ENCODE measurements at regions not wholly inside any gene's neighbourhood (a gene's known extent, or its start where the extent isn't known, plus 50 kb on each side); places are given as distances from the start of the nearest gene placed in this dataset.

DNA sequence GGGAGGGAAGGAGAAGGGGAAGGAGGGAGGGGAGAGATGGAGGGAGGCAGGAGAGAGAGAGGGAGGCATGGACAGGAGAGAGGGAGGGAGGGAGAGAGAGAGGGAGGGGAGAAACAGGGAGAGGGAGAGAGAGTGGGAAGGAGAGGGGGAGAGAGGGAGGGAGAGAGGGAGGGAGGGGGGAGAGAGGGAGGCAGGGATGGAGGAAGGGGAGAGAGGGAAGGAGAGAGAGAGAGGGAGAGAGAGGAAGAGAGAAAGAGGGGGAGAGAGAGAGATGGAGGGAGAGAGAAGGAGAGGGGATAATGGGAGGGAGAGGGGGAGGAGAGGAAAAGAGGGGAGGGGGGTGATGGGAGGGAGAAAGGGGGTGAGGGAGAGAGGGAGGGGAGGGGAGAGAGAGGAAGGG, 86.8 kb upstream of the VSTM2B start:
- Histone ChIP-seq H3K9me3 (no peaks in the 10 kb centered on the region), H3K4me3 (no peak overlapping the region), H3K36me3 (no peaks in the 10 kb centered on the region), H3K4me1 (no peaks in the 10 kb centered on the region), H3K27ac (no peak overlapping the region), H3K27me3 (no peaks in the 10 kb centered on the region)
- DNase-seq: no peak
- intact Hi-C loops (cut with DNase I; ENCODE audit: low total_unique reads): no loop called here
- no peak for TF ChIP-seq POLR2A (IDR thresholded peaks at IDR 0.05)
- TF ChIP-seq, protein P1, sequence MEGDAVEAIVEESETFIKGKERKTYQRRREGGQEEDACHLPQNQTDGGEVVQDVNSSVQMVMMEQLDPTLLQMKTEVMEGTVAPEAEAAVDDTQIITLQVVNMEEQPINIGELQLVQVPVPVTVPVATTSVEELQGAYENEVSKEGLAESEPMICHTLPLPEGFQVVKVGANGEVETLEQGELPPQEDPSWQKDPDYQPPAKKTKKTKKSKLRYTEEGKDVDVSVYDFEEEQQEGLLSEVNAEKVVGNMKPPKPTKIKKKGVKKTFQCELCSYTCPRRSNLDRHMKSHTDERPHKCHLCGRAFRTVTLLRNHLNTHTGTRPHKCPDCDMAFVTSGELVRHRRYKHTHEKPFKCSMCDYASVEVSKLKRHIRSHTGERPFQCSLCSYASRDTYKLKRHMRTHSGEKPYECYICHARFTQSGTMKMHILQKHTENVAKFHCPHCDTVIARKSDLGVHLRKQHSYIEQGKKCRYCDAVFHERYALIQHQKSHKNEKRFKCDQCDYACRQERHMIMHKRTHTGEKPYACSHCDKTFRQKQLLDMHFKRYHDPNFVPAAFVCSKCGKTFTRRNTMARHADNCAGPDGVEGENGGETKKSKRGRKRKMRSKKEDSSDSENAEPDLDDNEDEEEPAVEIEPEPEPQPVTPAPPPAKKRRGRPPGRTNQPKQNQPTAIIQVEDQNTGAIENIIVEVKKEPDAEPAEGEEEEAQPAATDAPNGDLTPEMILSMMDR (IDR thresholded peaks at IDR 0.05): no peak

DNA sequence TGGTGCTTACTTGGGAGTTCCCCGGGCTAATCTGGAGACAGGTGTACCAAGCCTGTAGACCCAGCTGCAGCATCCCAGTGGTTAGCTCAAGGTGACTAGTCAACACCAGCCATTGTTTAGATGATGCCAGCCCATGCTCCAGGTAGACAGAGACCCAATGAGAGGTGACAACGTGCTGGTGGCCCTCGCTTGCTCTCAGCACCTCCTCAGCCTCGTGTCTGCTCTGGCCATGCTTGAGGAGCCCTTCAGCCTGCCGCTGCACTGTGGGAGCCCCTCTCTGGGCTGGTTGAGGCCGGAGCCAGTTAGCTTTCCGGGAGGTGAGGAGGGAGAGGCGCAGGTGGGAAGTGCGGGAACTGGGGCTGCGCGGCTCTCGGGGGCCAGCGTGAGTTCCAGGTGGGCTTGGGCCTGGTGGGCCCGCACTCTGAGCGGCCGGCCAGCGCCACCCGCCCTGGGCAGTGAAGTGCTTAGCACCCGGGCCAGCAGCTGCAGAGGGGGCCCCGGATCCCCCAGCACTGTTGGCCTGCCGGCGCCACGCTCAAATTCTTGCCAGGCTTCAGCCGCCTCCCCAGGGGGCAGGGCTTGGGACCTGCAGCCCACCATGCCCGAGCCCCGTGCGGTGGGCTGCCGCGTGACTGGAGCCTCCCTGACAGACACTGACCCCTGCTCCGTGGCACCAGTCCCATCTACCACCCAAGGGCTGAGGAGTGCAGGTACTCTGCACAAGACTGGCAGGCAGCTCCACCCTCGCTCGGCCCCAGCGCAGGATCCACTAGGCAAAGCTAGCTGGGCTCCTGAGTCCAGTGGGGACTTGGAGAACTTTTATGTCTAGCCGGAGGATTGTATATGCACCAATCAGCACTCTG, 85.9 kb upstream of the VSTM2B start:
- Histone ChIP-seq H3K4me3 (no peak overlapping the region), H3K36me3 (no peaks in the 10 kb centered on the region), H3K9me3 (no peaks in the 10 kb centered on the region), H3K27ac (no peak overlapping the region), H3K4me1 (no peaks in the 10 kb centered on the region), H3K27me3 (no peaks in the 10 kb centered on the region)
- no peak for DNase-seq
- no peak for TF ChIP-seq POLR2A (IDR thresholded peaks at IDR 0.05)
- TF ChIP-seq, protein P1 (IDR thresholded peaks at IDR 0.05): no peak
- intact Hi-C loops (cut with DNase I; ENCODE audit: low total_unique reads): no loop called here

DNA sequence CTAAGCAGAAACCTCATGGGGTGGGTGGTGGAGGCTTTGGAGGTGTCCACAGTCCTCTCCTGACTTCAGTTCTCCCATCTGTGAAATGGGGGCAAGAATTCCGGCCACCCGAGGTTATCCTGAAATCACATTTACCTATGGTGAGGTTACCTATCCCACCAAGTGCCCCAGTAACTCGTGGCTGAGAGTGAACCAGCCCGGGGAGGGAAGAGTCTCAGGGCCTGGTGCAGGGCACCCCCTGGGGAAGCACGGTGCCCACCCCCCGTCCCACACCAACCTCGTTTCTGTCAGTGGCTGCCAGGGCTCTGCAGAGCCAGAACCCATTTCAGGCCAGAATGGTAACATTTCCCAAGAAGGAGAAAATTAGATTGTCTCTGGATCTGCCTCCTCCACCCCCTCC, 83.7 kb upstream of the VSTM2B start:
- H3K9me3 ChIP-seq: no peaks in the 10 kb centered on the region
- no peaks in the 10 kb centered on the region for H3K27me3 ChIP-seq
- H3K4me1 ChIP-seq: no peaks in the 10 kb centered on the region
- H3K4me3 ChIP-seq: no peak overlapping the region
- TF ChIP-seq, protein P1 (IDR thresholded peaks at IDR 0.05): no peak
- no peak for TF ChIP-seq POLR2A (IDR thresholded peaks at IDR 0.05)
- no peak overlapping the region for H3K27ac ChIP-seq
- no peak for DNase-seq
- no peaks in the 10 kb centered on the region for H3K36me3 ChIP-seq
- intact Hi-C loops (cut with DNase I; ENCODE audit: low total_unique reads): no loop called here

DNA sequence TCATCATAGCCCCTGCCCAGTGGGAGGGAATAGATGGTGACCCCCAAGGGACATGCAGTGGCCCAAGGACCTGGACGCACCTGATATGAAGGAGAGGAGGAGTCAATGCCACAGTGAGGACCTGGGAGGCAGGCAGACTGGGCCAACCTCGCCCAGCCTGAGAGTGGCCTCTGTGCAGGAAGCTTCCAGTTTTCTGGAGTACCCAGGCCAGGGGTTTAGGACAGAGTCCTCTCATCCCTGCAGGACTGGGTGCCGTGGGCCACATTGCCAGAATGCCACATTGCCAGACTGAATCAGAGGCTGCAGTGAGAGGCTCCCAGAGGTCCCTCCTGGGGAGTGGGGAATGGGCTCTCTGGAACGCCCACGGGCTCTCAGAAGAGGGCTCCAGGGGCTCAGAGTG, 82.9 kb upstream of the VSTM2B start:
- TF ChIP-seq, protein P1 (IDR thresholded peaks at IDR 0.05): no peak
- no peak for TF ChIP-seq POLR2A (IDR thresholded peaks at IDR 0.05)
- no peaks in the 10 kb centered on the region for H3K27me3 ChIP-seq
- no peak for DNase-seq
- H3K4me1 ChIP-seq: no peaks in the 10 kb centered on the region
- intact Hi-C loops (cut with DNase I; ENCODE audit: low total_unique reads): no loop called here
- no peak overlapping the region for H3K4me3 ChIP-seq
- H3K36me3 ChIP-seq: no peaks in the 10 kb centered on the region
- H3K27ac ChIP-seq: no peak overlapping the region
- H3K9me3 ChIP-seq: no peaks in the 10 kb centered on the region

DNA sequence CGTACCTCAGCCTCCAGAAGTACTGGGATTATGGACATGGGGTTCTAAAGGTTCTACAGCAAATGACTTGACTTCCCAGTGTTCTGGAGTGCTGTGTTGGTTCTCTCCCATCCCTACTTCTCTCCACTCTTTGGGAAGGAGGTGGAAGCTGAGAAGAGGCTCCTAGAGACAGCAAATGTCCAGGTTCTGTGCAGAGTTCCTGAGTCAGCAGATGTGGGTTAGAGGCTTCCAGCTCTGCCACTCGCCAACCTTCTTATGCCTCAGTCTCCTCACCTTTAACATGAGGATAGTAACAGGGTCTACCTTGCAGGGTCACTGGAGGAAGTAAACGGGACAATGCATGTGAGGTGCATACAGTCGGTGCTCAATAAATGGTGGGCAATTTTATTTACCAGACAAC, 80.5 kb upstream of the VSTM2B start:
- no peak for DNase-seq
- TF ChIP-seq, protein P1 (IDR thresholded peaks at IDR 0.05): no peak
- no peak for TF ChIP-seq POLR2A (IDR thresholded peaks at IDR 0.05)
- no peaks in the 10 kb centered on the region for H3K4me1 ChIP-seq
- no peaks in the 10 kb centered on the region for H3K36me3 ChIP-seq
- no peaks in the 10 kb centered on the region for H3K27me3 ChIP-seq
- no peak overlapping the region for H3K4me3 ChIP-seq
- no peak overlapping the region for H3K27ac ChIP-seq
- intact Hi-C loops (cut with DNase I; ENCODE audit: low total_unique reads): no loop called here
- H3K9me3 ChIP-seq: no peaks in the 10 kb centered on the region
